GM18907 (cell line): ENCODE measurements at regions not wholly inside any gene's neighbourhood (a gene's known extent, or its start where the extent isn't known, plus 50 kb on each side); places are given as distances from the start of the nearest gene placed in this dataset.
"Not testable (repeated sequence)": the region's sequence is repeated elsewhere in the genome, so short reads cannot be mapped to it uniquely, and the experiment has no call there.

Experiments
- ATAC-seq: cut with Tn5 transposase; IDR thresholded peaks from one replicate; pipeline ENCODE4 v1.9.1; 2021; ENCODE audit warnings: mild to moderate bottlenecking, moderate library complexity; ENCODE audit not compliant: unreplicated experiment

DNA sequence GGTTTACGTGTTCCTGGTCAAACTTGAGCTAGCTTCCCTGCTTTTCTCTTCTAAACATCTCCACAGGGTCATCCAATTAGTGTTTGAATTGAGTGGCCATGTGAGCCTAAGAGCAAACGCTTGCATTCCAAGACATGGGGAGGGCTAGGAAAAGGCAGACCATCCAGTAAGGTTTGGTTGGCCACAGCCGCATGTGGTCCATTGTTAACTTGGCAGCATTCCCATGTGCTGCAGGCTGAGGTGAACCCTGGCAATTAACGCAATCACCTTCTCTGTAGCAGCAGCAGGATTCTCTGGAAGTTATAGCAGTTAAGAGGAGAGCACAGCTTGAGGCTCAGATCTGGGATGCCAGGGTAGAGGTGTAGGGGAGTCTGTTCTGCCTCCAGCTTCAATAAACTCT is 502.2 kb upstream of the LMCD1 start:
- no peak for ATAC-seq

GRCh38 chr3:8001307-8001706 is 500.3 kb upstream of the LMCD1 start:
- no peak for ATAC-seq

- no peak for ATAC-seq
Observed at GRCh38 chr3:8001712-8002111, 499.9 kb upstream of the LMCD1 start.

DNA sequence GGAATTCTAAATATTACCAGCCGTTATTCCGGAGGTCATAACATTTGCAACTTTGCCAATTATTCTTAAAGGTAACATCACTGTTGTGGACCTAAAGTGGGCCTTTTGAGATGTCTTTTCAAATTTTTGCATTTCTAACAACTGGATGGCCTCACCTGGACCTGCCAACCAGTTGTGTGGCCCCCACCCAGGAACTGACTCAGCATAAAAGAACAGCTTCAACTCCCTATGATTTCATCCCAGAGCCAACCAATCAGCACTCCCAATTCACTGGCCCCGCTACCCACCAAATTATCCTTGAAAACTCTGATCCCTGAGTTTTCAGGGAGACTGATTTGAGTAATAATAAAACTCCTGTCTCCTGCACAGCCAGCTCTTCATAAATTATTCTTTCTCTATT is 489.7 kb upstream of the LMCD1 start:
- no peak for ATAC-seq

GRCh38 chr3:8020047-8020841 is 481.4 kb upstream of the LMCD1 start:
- no peak for ATAC-seq

- no peak for ATAC-seq
Observed at GRCh38 chr3:8027954-8028353, 473.7 kb upstream of the LMCD1 start.

DNA sequence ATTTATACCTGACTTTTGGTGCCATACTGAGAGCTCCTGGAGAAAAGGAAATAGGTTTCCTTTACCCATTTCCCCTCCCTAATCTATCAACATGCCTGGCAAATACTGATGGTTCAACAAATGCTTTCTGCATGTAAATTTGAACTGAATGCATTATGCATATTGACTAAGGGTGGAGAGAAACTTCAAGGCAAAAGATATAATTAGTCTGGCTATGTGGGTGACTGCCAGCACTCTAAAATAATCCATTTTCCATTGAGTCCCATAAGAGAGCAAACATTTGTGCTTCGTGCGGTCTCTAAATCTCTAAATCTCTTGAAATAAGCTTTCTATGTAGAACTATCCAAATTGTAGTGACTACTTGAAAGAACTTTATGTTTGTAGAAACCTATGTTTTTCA is 451.3 kb upstream of the LMCD1 start:
- no peak for ATAC-seq

DNA sequence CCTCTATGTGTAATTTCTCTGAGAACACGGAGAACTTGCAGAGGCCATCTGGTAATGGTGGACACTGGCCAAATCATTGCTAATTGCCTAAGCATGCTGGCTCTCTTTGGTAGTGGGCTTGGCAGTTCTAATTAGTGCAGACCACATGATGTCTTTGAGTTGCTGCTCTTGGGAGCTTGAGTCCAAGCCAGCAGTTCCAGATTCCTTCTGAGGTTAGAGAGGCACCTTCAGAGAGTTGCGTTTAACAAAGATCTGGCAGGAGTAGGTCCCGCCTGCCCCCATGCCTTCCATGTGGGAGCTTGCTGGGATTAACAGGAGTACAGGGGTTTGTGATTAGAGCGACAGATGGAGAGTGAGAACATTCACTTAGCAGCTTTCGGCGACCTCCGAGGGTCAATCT is 449.0 kb upstream of the LMCD1 start:
- ATAC-seq = no peak

DNA sequence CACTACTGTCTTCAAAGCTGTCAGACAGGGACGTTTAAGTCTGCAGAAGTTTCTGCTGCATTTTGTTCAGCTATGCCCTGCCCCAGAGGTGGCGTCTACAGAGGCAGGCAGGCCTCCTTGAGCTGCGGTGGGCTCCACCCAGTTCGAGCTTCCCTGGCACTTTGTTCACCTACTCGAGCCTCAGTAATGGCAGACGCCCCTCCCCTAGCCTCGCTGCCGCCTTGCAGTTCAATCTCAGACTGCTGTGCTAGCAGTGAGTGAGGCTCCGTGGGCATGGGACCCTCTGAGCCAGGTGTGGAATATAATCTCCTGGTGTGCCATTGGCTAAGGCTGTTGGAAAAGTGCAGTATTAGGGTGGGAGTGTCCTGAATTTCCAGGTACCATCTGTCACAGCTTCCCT is 433.5 kb upstream of the LMCD1 start:
- ATAC-seq = not testable (repeated sequence)

- ATAC-seq = no peak
Observed at GRCh38 chr3:8069471-8069870, 432.2 kb upstream of the LMCD1 start.

- ATAC-seq = no peak
Observed at GRCh38 chr3:8070011-8070410, 431.6 kb upstream of the LMCD1 start.

DNA sequence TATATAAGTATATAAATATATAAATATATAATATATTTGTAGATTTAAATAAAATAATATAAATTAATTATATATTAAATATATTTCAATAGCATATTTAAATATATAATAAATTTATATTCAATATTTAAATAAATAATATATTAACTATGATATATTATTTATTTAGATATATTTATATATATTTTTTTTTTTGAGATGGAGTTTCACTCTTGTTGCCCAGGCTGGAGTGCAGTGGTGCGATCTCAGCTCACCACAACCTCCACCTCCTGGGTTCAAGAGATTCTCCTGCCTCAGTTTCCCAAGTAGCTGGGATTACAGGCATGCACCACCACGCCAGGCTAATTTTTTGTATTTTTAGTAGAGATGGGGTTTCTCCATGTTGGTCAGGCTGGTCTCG is 426.9 kb upstream of the LMCD1 start:
- not testable (repeated sequence) for ATAC-seq

- ATAC-seq = no peak
Observed at GRCh38 chr3:8077126-8077525, 424.5 kb upstream of the LMCD1 start.

GRCh38 chr3:8080464-8080863 is 421.2 kb upstream of the LMCD1 start:
- no peak for ATAC-seq

- ATAC-seq = no peak
Observed at GRCh38 chr3:8085498-8085897, 416.1 kb upstream of the LMCD1 start.

GRCh38 chr3:8087951-8088350 is 413.7 kb upstream of the LMCD1 start:
- no peak for ATAC-seq

DNA sequence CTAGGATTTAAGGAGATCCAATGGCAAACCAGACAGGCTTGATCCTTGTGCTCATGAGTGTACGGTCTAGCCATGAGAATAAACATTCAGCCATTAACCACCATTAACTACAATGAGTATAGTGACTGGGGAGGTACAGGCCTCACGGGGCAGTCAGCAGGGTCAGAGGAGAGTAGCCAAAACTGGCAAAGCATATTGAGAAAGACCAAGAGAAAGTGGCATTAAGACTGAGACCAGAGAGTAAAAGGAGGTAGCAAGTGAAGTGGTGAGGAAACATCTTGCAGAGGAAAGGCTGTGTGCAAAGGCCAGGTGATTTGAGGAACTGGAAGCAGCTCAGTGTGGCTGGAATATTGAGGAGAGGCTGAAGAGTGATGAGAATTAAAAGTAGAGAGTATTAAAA is 407.2 kb upstream of the LMCD1 start:
- no peak for ATAC-seq

DNA sequence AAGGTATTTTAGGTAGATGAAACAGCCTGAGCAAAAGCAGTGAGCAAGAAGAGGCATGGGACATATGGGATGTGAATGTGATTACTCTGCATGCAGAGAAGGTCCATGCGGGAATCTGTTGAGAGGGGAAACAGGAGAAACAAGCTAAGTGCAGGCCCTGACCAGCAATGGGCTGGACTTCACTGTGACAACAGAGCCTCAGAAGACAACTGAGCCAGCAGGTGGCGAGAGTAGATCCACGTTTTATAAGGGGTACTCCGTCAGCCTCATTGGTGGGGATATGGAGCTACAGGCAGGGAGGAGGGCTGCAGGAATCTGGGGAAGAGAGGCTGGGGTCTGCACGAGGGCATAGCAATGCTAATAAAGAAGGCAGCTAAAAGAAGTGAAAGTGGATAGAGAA is 405.9 kb upstream of the LMCD1 start:
- ATAC-seq = no peak

DNA sequence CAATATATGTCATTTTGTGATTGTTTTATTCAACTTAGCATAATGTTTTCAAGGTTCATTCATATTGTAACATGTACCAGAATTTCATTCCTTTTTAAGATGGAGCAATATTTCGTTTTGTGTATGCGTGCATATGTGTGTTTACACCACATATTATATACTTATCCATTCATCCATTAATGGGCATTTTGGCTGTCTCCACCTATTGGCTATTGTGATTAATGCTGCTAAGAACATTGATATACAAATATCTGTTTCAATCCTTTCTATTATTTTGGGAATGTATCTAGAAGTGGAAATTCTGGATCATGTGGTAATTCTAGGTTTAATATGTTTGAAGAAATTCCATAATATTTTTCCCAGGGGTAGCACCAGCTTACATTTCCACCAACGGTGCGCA is 403.9 kb upstream of the LMCD1 start:
- no peak for ATAC-seq

DNA sequence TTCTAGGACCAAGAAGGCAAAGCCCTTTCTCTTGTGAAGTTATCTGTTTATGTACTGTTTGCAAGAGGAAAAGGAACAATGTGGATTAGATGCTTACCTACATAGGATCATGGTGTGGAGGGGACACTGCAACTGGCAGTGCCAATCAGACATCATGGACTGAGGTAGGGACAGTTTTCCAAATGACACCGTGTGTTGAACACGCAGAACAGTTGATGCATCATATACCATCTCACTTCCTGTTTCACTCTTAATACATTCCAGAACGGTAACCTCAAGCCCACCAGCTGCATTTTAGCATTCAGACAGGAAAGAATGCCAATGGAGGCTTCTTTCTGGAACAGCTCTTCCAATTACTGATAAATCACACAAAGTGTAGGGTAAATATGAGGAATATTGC is 397.7 kb upstream of the LMCD1 start:
- peak; percentile 74 for ATAC-seq

- ATAC-seq = no peak
Observed at GRCh38 chr3:8106921-8107320, 394.7 kb upstream of the LMCD1 start.

GRCh38 chr3:8110966-8111798 is 390.4 kb upstream of the LMCD1 start:
- ATAC-seq = peak; percentile 99
